IMR-90 (cell line): ENCODE measurements at regions not wholly inside any gene's neighbourhood (a gene's known extent, or its start where the extent isn't known, plus 50 kb on each side); places are given as distances from the start of the nearest gene placed in this dataset.

Source experiments
- ATAC-seq: fragments of 200-7000 bp; cut with Tn5 transposase; 2 replicates; pipeline ENCODE4 v1.9.1; 2020; ENCODE audit warnings: low read depth, mild to moderate bottlenecking, moderate library complexity
- BruUV-seq: library from RNA; stranded (reverse); fragments of 400-500 nt; replicated peaks from 2 replicates; lab custom pipeline; 2021; lab: Mats Ljungman, UMichigan
- CTCF ChIA-PET: fragments of 300-600 bp; formaldehyde crosslinking; extraction: SDS; loops from one replicate; lab custom pipeline; 2021; ENCODE audit warnings: antibody characterized with exemption; lab: Yijun Ruan, JAX
- POLR2A ChIA-PET: fragments of 300-600 bp; sonication (Branson Sonifier 250); formaldehyde crosslinking; loops from one replicate; lab custom pipeline; 2022; ENCODE audit warnings: antibody characterized with exemption; ENCODE audit not compliant: unreplicated experiment; lab: Charles Lee
- DNase-seq: peaks from one replicate; pipeline ENCODE4 v3.0.0; 2013
- H2AFZ ChIP-seq: replicated peaks from 2 replicates; pipeline ENCODE3; 2013; ENCODE audit warnings: low read length, mild to moderate bottlenecking; ENCODE audit not compliant: poor library complexity
- H2AK5ac ChIP-seq: 2 replicates; pipeline ENCODE4 v1.6.1; 2013; ENCODE audit warnings: low read depth, low read length, inconsistent platforms
- H2AK9ac ChIP-seq: replicated peaks from 2 replicates; pipeline ENCODE3; 2013; ENCODE audit warnings: mild to moderate bottlenecking, low read depth, low read length, moderate library complexity; ENCODE audit not compliant: poor library complexity
- H2BK120ac ChIP-seq: 2 replicates; pipeline ENCODE4 v1.6.1; 2013; ENCODE audit warnings: low read depth, low read length, inconsistent platforms
- H2BK15ac ChIP-seq: 3 replicates; pipeline ENCODE4 v1.6.1; 2013; ENCODE audit warnings: low read depth, low read length, inconsistent platforms
- H2BK20ac ChIP-seq: 2 replicates; pipeline ENCODE4 v1.6.1; 2013; ENCODE audit warnings: low read depth, mild to moderate bottlenecking, inconsistent platforms, low read length, moderate library complexity
- H2BK5ac ChIP-seq: 2 replicates; pipeline ENCODE4 v1.6.1; 2013; ENCODE audit warnings: mild to moderate bottlenecking, low read depth, low read length, inconsistent platforms; ENCODE audit not compliant: poor library complexity, severe bottlenecking
- H3K14ac ChIP-seq: replicated peaks from 2 replicates; pipeline ENCODE4 v1.6.1; 2013; ENCODE audit warnings: low read depth, low read length, inconsistent platforms
- H3K18ac ChIP-seq: 2 replicates; pipeline ENCODE4 v1.6.1; 2013; ENCODE audit warnings: low read depth, low read length, control low read depth
- H3K23ac ChIP-seq: 2 replicates; pipeline ENCODE4 v1.6.1; 2013; ENCODE audit warnings: low read depth, low read length, inconsistent platforms
- H3K27ac ChIP-seq: 2 replicates; pipeline ENCODE4 v1.5.1; 2013; ENCODE audit warnings: mild to moderate bottlenecking, control low read depth, low read length; ENCODE audit not compliant: insufficient read depth
- H3K27me3 ChIP-seq: 2 replicates; pipeline ENCODE4 v1.6.1; 2013; ENCODE audit warnings: low read length; ENCODE audit not compliant: control insufficient read depth, insufficient read depth
- H3K36me3 ChIP-seq: 2 replicates; pipeline ENCODE4 v1.6.1; 2013; ENCODE audit warnings: low read length, mixed read lengths; ENCODE audit not compliant: control insufficient read depth, insufficient read depth
- H3K4ac ChIP-seq: 2 replicates; pipeline ENCODE4 v1.6.1; 2013; ENCODE audit warnings: low read depth, low read length, inconsistent platforms
- H3K4me1 ChIP-seq: 2 replicates; pipeline ENCODE4 v1.6.1; 2013; ENCODE audit warnings: low read length, mixed read lengths; ENCODE audit not compliant: control insufficient read depth, insufficient read depth
- H3K4me2 ChIP-seq: 2 replicates; pipeline ENCODE4 v1.6.1; 2013; ENCODE audit warnings: low read depth, mild to moderate bottlenecking, control low read depth, low read length, moderate library complexity
- H3K4me3 ChIP-seq: 2 replicates; pipeline ENCODE4 v1.5.1; 2013; ENCODE audit warnings: low read depth, mild to moderate bottlenecking, control low read depth, low read length, moderate library complexity; ENCODE audit not compliant: insufficient read depth
- H3K56ac ChIP-seq: 2 replicates; pipeline ENCODE4 v1.6.1; 2013; ENCODE audit warnings: low read length, inconsistent platforms; ENCODE audit not compliant: insufficient read depth; ENCODE audit errors: extremely low read depth
- H3K79me1 ChIP-seq, 2 experiments: 2 replicates each; pipeline ENCODE4 v1.6.1; 2013; ENCODE audit warnings: low read length in 2 of 2, inconsistent platforms in 1 of 2, low read depth in 1 of 2
- H3K9ac ChIP-seq: 2 replicates; pipeline ENCODE4 v1.6.1; 2013; ENCODE audit warnings: low read depth, low read length, control low read depth
- H3K9me1 ChIP-seq: 2 replicates; pipeline ENCODE4 v1.6.1; 2013; ENCODE audit warnings: low read length, inconsistent platforms; ENCODE audit not compliant: insufficient read depth
- H3K9me3 ChIP-seq: 2 replicates; pipeline ENCODE4 v1.6.1; 2013; ENCODE audit warnings: low read length; ENCODE audit not compliant: control insufficient read depth, insufficient read depth
- H4K20me1 ChIP-seq: 2 replicates; pipeline ENCODE4 v1.6.1; 2013; ENCODE audit warnings: low read length, inconsistent platforms; ENCODE audit not compliant: insufficient read depth
- H4K5ac ChIP-seq: 2 replicates; pipeline ENCODE4 v1.6.1; 2013; ENCODE audit warnings: mild to moderate bottlenecking, low read depth, low read length, control low read depth
- H4K8ac ChIP-seq, 2 experiments: 2 replicates each; pipeline ENCODE4 v1.6.1; 2013; ENCODE audit warnings: low read depth in 2 of 2, low read length in 2 of 2, control low read depth in 1 of 2, inconsistent platforms in 1 of 2
- H4K91ac ChIP-seq: 2 replicates; pipeline ENCODE4 v1.6.1; 2013; ENCODE audit warnings: low read depth, low read length, inconsistent platforms; ENCODE audit not compliant: insufficient read depth
- BHLHE40 ChIP-seq: fragments of 150-350 bp; IDR thresholded peaks from 2 replicates; pipeline ENCODE4 v1.6.1; 2016; ENCODE audit warnings: mild to moderate bottlenecking, low read depth, low read length
- CEBPB ChIP-seq: IDR thresholded peaks from 2 replicates; pipeline ENCODE4 v1.6.1; 2012; ENCODE audit warnings: low read depth, low read length, improper control_type of control experiment
- CHD1 ChIP-seq: IDR thresholded peaks from 2 replicates; pipeline ENCODE4 v1.6.1; 2012; ENCODE audit warnings: low read depth, low read length, improper control_type of control experiment
- CTCF ChIP-seq: conservative IDR thresholded peaks from 2 replicates; pipeline ENCODE4 v1.5.1; 2012; ENCODE audit warnings: mild to moderate bottlenecking, low read depth, low read length, improper control_type of control experiment
- FOS ChIP-seq: fragments of 150-350 bp; IDR thresholded peaks from 2 replicates; pipeline ENCODE4 v1.6.1; 2016; ENCODE audit warnings: low read depth, low read length
- MAFK ChIP-seq: IDR thresholded peaks from 2 replicates; pipeline ENCODE4 v1.6.1; 2012; ENCODE audit warnings: low read depth, low read length, improper control_type of control experiment
- MAZ ChIP-seq: IDR thresholded peaks from 2 replicates; pipeline ENCODE4 v1.6.1; 2012; ENCODE audit warnings: low read depth, mild to moderate bottlenecking, low read length, improper control_type of control experiment, moderate library complexity, borderline replicate concordance
- NFE2L2 ChIP-seq: fragments of 150-350 bp; IDR thresholded peaks from 2 replicates; pipeline ENCODE4 v1.6.1; 2016; ENCODE audit warnings: low read depth, mild to moderate bottlenecking, low read length
- POLR2A ChIP-seq: IDR thresholded peaks from 2 replicates; pipeline ENCODE4 v1.6.1; 2012; ENCODE audit warnings: mild to moderate bottlenecking, low read depth, low read length
- RAD21 ChIP-seq: IDR thresholded peaks from 2 replicates; pipeline ENCODE4 v1.6.1; 2012; ENCODE audit warnings: low read length, improper control_type of control experiment
- RCOR1 ChIP-seq: IDR thresholded peaks from 2 replicates; pipeline ENCODE4 v1.6.1; 2012; ENCODE audit warnings: mild to moderate bottlenecking, low read length, improper control_type of control experiment; ENCODE audit not compliant: insufficient replicate concordance
- RFX5 ChIP-seq: IDR thresholded peaks from 2 replicates; pipeline ENCODE4 v1.8.0; 2012; ENCODE audit warnings: low read depth, mild to moderate bottlenecking, low read length, moderate library complexity
- SMC3 ChIP-seq: fragments of 150-350 bp; IDR thresholded peaks from 2 replicates; pipeline ENCODE4 v1.6.1; 2016; ENCODE audit warnings: low read depth, mild to moderate bottlenecking, antibody characterized with exemption, low read length, moderate library complexity
- WGBS, 2 experiments: methylation state at CpG; one replicate each; pipeline versions ENCODE4 v1.1.5 to v1.1.7; 2013; ENCODE audit warnings: missing lambda C conversion rate in 2 of 2; ENCODE audit not compliant: insufficient read length in 1 of 2; ENCODE audit errors: extremely low coverage in 2 of 2; 5-methylcytosine and 5-hydroxymethylcytosine counted together
- dilution Hi-C: fragments of 300-500 bp; cut with HindIII; formaldehyde crosslinking; loops from one replicate; pipeline ENCODE4 v1.14.3; 2018; ENCODE audit warnings: low sequenced_read_pairs; ENCODE audit not compliant: unreplicated experiment
- in situ Hi-C: fragments of 300-500 bp; cut with MboI; formaldehyde crosslinking; loops from 3 replicates; pipeline ENCODE4 v1.14.3; 2019; ENCODE audit warnings: low sequenced_read_pairs, inconsistent platforms, mixed read lengths
- intact Hi-C: fragments of 100-400 bp; cut with micrococcal nuclease; formaldehyde crosslinking; loops from 2 replicates; pipeline ENCODE4 v1.10.0; 2022
- TF ChIP-seq, protein P1 (sequence below): fragments of 150-350 bp; IDR thresholded peaks from 2 replicates; pipeline ENCODE4 v1.6.1; 2017; ENCODE audit warnings: mild to moderate bottlenecking, antibody characterized with exemption, low read length, low read depth
- TF ChIP-seq, protein P2 (sequence below): fragments of 150-350 bp; IDR thresholded peaks from 2 replicates; pipeline ENCODE4 v1.6.1; 2016; ENCODE audit warnings: low read depth, mild to moderate bottlenecking, low read length, moderate library complexity, borderline replicate concordance

DNA sequence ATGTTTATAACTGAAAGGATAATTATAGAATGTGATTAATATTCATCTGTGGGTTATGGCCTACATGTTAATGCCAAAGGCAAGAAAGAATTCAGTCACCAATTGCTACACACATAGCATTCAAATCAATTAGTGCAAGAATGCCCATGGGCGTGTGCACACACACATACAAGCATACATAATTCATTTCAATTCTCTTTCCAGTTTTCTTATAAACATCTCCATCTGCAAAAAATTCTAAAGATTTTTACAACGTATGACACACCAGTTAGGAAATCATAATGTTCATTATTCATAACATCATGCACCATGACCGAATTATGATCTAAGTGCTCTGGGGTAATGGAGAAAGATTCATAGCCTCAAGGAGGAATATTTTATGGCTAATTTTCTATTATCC is 111.0 kb upstream of the ADTRP start:
- no peak for ATAC-seq

More for the DNA sequence above, 111.0 kb upstream of the ADTRP start:
- Histone ChIP-seq H3K9me3 (no peaks in the 10 kb centered on the region), H3K27me3 (no peaks in the 10 kb centered on the region), H3K79me1 (no peaks in the 10 kb centered on the region), H4K5ac (no peak overlapping the region), H3K27ac (no peak overlapping the region), H3K4me2 (no peak overlapping the region), H3K18ac (no peak overlapping the region), H2AK5ac (no peak overlapping the region), H3K4me3 (no peak overlapping the region), H3K36me3 (no peaks in the 10 kb centered on the region), H3K9ac (no peak overlapping the region), H2AFZ (no peak overlapping the region), H2BK20ac (no peak overlapping the region), H2AK9ac (no peak overlapping the region), H4K91ac (no peak overlapping the region), H3K4ac (no peak overlapping the region), H3K14ac (no peak overlapping the region), H2BK5ac (no peak overlapping the region), H3K56ac (no peak overlapping the region), H4K20me1 (no peaks in the 10 kb centered on the region), H3K23ac (no peak overlapping the region), H3K4me1 (no peaks in the 10 kb centered on the region), H2BK120ac (no peak overlapping the region), H2BK15ac (no peak overlapping the region), H3K9me1 (no peaks in the 10 kb centered on the region), H4K8ac (no peak overlapping the region)
- no TSS peak for BruUV-seq
- DNase-seq, result peak; percentile 49
- dilution Hi-C loops, result no loop called here
- ChIA-PET POLR2A (no interaction called here), CTCF (interaction anchor here (0.6 kb wide), 1 partner anchor 871 kb away, joined by 3 read pairs; no protein-coding TSS in a partner anchor)
- no CpG with 5 or more reads among the region's 3 CpGs for WGBS, 2 experiments
- in situ Hi-C loops, result no loop called here
- TF ChIP-seq RFX5 (no peak), CTCF (no peak), SMC3 (no peak), RAD21 (no peak), NFE2L2 (no peak), MAFK (no peak), FOS (no peak), MAZ (no peak), CHD1 (no peak), POLR2A (no peak), BHLHE40 (no peak), RCOR1 (no peak), CEBPB (no peak)
- TF ChIP-seq, protein P1, sequence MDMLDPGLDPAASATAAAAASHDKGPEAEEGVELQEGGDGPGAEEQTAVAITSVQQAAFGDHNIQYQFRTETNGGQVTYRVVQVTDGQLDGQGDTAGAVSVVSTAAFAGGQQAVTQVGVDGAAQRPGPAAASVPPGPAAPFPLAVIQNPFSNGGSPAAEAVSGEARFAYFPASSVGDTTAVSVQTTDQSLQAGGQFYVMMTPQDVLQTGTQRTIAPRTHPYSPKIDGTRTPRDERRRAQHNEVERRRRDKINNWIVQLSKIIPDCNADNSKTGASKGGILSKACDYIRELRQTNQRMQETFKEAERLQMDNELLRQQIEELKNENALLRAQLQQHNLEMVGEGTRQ, result no peak
- TF ChIP-seq, protein P2, sequence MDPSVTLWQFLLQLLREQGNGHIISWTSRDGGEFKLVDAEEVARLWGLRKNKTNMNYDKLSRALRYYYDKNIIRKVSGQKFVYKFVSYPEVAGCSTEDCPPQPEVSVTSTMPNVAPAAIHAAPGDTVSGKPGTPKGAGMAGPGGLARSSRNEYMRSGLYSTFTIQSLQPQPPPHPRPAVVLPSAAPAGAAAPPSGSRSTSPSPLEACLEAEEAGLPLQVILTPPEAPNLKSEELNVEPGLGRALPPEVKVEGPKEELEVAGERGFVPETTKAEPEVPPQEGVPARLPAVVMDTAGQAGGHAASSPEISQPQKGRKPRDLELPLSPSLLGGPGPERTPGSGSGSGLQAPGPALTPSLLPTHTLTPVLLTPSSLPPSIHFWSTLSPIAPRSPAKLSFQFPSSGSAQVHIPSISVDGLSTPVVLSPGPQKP, result no peak
- intact Hi-C loops, result no loop called here
